WERI-Rb-1 (cell line): ENCODE measurements at regions not wholly inside any gene's neighbourhood (a gene's known extent, or its start where the extent isn't known, plus 50 kb on each side); places are given as distances from the start of the nearest gene placed in this dataset.

ENCODE experiments used
- DNase-seq: peaks from one replicate; pipeline ENCODE4 v3.0.0-alpha.2; 2020
- H3K27ac ChIP-seq: fragments of 250-450 bp; sonication (Bioruptor Pico); 2 replicates; pipeline ENCODE4 v1.5.1; 2020; ENCODE audit warnings: mild to moderate bottlenecking, moderate library complexity
- H3K27me3 ChIP-seq: fragments of 250-450 bp; sonication (Bioruptor Pico); 2 replicates; pipeline ENCODE4 v1.5.1; 2021; ENCODE audit warnings: mild to moderate bottlenecking, low read depth, moderate library complexity; ENCODE audit not compliant: insufficient read depth, severe bottlenecking
- H3K36me3 ChIP-seq: fragments of 250-450 bp; sonication (Bioruptor Pico); 2 replicates; pipeline ENCODE4 v1.5.1; 2020; ENCODE audit warnings: mild to moderate bottlenecking, moderate library complexity
- H3K4me3 ChIP-seq: 2 replicates; pipeline ENCODE4 v1.5.1; 2011; ENCODE audit warnings: low read depth, mild to moderate bottlenecking, control low read depth, low read length
- H3K9me3 ChIP-seq: fragments of 250-450 bp; sonication (Bioruptor Pico); 2 replicates; pipeline ENCODE4 v1.5.1; 2021; ENCODE audit warnings: mild to moderate bottlenecking, moderate library complexity; ENCODE audit not compliant: severe bottlenecking
- CTCF ChIP-seq: IDR thresholded peaks from 2 replicates; pipeline ENCODE4 v1.5.1; 2011; ENCODE audit warnings: low read depth, mild to moderate bottlenecking, control low read depth, inconsistent platforms, low read length

DNA sequence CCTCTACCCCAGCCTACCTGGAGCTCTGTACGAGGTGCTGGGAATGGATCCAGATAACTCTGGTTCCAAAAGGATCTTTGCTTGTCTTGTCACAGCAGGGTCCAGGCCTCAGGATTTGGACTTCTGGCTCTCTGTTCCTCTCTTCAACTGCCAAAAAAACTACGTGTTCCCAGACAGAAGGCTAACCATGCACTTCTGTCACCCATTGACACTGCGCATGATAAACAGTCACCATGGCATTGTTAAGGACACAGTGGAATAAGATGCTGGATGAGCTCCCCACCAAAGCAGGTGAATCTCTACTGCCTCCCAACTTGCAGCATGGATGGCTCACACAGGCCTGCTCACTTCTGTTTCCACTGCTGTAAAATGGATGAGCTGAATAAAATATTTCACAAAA is 637.9 kb downstream of the TNS3 start:
- Histone ChIP-seq H3K9me3 (no peaks in the 10 kb centered on the region), H3K4me3 (no peak overlapping the region), H3K27ac (no peak overlapping the region), H3K36me3 (no peaks in the 10 kb centered on the region), H3K27me3 (no peaks in the 10 kb centered on the region)
- no peak for DNase-seq
- no peak for TF ChIP-seq CTCF

GRCh38 chr7:46942574-46942973 is 639.3 kb downstream of the TNS3 start:
- TF ChIP-seq CTCF, result no peak
- Histone ChIP-seq H3K9me3 (peaks cover 2% of the 10 kb centered on the region), H3K27ac (no peak overlapping the region), H3K36me3 (no peaks in the 10 kb centered on the region), H3K27me3 (no peaks in the 10 kb centered on the region), H3K4me3 (no peak overlapping the region)
- no peak for DNase-seq

GRCh38 chr7:46940178-46940577 is 641.7 kb downstream of the TNS3 start:
- no peak for TF ChIP-seq CTCF
- H3K36me3 ChIP-seq, result no peaks in the 10 kb centered on the region
- no peak overlapping the region for H3K4me3 ChIP-seq
- H3K27me3 ChIP-seq, result no peaks in the 10 kb centered on the region
- peaks cover 2% of the 10 kb centered on the region for H3K9me3 ChIP-seq
- DNase-seq, result no peak
- no peak overlapping the region for H3K27ac ChIP-seq

- DNase-seq, result no peak
- Histone ChIP-seq H3K27me3 (no peaks in the 10 kb centered on the region), H3K27ac (no peak overlapping the region), H3K36me3 (no peaks in the 10 kb centered on the region), H3K4me3 (no peak overlapping the region), H3K9me3 (peaks cover 2% of the 10 kb centered on the region)
- no peak for TF ChIP-seq CTCF
Measured at GRCh38 chr7:46939558-46939957, 642.4 kb downstream of the TNS3 start.

DNA sequence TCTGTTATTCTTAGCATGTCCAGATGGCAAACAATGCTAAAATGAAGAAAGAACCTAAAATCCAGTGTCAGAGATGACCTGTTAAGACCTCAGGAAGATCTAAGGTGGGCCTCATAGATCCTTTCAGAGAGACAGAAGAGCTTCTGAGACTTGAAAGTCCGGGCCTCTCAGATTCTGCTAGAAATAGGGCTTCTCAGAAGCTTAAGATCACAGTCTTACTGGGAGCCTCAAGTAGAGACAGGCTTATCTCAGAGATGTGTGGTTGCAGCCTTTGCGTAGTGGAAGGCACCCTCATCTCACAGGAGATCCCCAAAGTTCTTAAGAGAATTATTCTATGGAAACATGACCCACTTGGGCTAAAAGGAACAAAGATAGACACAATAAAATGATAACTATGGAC is 642.8 kb downstream of the TNS3 start:
- H3K36me3 ChIP-seq, result no peaks in the 10 kb centered on the region
- H3K4me3 ChIP-seq, result no peak overlapping the region
- TF ChIP-seq CTCF, result no peak
- H3K27me3 ChIP-seq, result no peaks in the 10 kb centered on the region
- no peak for DNase-seq
- no peak overlapping the region for H3K27ac ChIP-seq
- peaks cover 2% of the 10 kb centered on the region for H3K9me3 ChIP-seq

GRCh38 chr7:46937826-46938225 is 644.1 kb downstream of the TNS3 start:
- TF ChIP-seq CTCF, result no peak
- Histone ChIP-seq H3K9me3 (peaks cover 2% of the 10 kb centered on the region), H3K36me3 (no peaks in the 10 kb centered on the region), H3K4me3 (no peak overlapping the region), H3K27me3 (no peaks in the 10 kb centered on the region), H3K27ac (no peak overlapping the region)
- DNase-seq, result no peak
